ENCODE measurements at regions not wholly inside any gene's neighbourhood (a gene's known extent, or its start where the extent isn't known, plus 50 kb on each side); places are given as distances from the start of the nearest gene placed in this dataset.

DNA sequence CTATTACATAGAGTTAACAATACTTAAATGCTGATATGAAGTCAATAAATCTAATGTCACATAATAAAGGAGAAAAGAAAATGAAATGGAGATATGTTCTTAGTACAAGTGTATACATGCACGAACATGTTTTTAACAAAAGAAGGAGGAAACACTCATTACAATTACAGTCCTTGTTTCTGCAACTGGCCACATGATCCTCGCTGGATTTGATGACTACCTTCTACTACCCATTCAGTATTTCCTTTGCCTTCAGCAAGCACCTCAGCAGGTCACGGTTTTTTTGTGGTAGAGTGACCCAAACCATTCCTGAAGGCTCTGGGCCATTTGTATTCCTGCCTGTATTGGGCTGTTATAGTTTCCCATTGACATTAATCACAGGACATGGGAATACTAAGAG is 172.8 kb upstream of the CXADR start:
- H3K4me3 ChIP-seq (ENCODE audit: low read depth, low read length): no peak overlapping the region
- TF ChIP-seq, protein P1, sequence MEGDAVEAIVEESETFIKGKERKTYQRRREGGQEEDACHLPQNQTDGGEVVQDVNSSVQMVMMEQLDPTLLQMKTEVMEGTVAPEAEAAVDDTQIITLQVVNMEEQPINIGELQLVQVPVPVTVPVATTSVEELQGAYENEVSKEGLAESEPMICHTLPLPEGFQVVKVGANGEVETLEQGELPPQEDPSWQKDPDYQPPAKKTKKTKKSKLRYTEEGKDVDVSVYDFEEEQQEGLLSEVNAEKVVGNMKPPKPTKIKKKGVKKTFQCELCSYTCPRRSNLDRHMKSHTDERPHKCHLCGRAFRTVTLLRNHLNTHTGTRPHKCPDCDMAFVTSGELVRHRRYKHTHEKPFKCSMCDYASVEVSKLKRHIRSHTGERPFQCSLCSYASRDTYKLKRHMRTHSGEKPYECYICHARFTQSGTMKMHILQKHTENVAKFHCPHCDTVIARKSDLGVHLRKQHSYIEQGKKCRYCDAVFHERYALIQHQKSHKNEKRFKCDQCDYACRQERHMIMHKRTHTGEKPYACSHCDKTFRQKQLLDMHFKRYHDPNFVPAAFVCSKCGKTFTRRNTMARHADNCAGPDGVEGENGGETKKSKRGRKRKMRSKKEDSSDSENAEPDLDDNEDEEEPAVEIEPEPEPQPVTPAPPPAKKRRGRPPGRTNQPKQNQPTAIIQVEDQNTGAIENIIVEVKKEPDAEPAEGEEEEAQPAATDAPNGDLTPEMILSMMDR (IDR thresholded peaks at IDR 0.05; ENCODE audit: borderline replicate concordance, insufficient read depth, low read depth, low read length): no peak

DNA sequence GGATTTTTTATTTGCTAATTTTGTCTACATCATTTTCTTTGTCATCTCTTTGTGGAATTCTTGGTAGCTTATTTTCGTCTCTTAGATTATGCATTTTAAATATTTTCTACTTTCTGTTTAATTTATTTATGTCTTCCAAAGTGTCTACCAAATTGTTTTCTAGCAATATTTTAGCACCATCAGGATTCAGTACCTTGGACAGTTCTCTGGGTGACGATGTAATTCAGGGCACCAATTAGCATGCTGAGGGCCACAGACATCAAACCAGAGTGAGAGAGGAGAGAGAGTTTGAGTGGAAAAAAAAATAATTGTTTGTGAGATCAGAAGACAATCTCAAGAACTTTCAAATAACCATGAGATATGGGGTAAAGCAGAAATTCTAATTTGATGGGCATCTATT is 169.8 kb upstream of the CXADR start:
- TF ChIP-seq, protein P1 (IDR thresholded peaks at IDR 0.05; ENCODE audit: borderline replicate concordance, insufficient read depth, low read depth, low read length): no peak
- H3K4me3 ChIP-seq (ENCODE audit: low read depth, low read length): no peak overlapping the region

DNA sequence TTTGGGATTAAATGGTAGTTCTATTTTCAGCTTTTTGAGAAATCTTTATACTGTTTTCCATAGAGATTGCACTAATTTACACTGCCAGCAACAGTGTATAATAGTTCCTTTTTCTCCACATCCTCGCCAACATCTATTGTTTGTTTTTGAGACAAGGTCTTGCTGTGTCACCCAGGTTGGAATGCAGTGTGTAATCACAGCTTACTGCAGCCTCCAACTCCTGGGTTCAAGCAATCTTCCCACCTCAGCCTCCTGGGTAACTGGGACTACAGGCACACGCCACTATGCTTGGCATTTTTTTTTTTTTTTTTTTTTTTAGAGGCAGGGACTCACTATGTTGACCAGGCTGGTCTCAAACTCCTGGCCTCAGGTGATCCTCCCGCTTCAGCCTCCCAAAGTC is 164.5 kb upstream of the CXADR start:
- TF ChIP-seq, protein P1 (IDR thresholded peaks at IDR 0.05; ENCODE audit: borderline replicate concordance, insufficient read depth, low read depth, low read length): no peak
- H3K4me3 ChIP-seq (ENCODE audit: low read depth, low read length): no peak overlapping the region

DNA sequence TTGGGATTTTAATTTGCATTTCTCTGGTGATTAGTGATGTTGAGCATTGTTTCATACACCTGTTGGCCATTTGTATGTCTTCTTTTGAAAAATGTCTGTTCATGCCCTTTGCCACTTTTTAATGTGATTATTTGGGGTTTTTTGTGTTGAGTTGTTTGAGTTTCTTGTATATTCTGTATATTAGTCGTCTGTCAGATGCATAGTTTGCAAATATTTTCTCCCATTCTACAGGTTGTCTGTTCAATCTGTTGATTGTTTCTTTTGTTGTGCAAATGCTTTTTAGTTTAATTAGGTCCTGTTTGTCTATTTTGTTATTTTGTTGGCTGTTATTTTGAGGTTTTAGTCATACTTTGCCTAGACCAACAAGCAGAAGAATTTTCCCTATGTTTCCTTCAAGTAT is 164.0 kb upstream of the CXADR start:
- H3K4me3 ChIP-seq (ENCODE audit: low read depth, low read length): no peak overlapping the region
- TF ChIP-seq, protein P1 (IDR thresholded peaks at IDR 0.05; ENCODE audit: borderline replicate concordance, insufficient read depth, low read depth, low read length): no peak

DNA sequence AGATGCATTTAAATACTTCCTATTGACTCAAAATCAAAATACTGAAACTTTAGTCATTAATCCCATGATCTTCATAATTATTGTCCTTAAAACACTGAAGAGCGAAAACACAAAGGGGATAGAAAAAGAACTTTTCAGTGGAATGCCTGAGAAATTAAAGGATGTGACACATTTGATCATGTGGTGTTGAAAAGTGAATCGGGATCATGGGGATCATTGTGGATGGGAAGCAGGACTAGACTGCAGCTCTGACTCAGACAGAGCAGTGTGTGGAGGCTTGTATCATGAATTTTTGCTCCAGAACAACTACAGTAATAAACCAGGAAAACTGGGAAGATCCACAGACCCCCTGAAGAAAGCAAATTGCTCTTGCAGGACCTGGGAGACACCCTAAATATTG is 161.1 kb upstream of the CXADR start:
- no peak overlapping the region for H3K4me3 ChIP-seq (ENCODE audit: low read depth, low read length)
- TF ChIP-seq, protein P1 (IDR thresholded peaks at IDR 0.05; ENCODE audit: borderline replicate concordance, insufficient read depth, low read depth, low read length): no peak

DNA sequence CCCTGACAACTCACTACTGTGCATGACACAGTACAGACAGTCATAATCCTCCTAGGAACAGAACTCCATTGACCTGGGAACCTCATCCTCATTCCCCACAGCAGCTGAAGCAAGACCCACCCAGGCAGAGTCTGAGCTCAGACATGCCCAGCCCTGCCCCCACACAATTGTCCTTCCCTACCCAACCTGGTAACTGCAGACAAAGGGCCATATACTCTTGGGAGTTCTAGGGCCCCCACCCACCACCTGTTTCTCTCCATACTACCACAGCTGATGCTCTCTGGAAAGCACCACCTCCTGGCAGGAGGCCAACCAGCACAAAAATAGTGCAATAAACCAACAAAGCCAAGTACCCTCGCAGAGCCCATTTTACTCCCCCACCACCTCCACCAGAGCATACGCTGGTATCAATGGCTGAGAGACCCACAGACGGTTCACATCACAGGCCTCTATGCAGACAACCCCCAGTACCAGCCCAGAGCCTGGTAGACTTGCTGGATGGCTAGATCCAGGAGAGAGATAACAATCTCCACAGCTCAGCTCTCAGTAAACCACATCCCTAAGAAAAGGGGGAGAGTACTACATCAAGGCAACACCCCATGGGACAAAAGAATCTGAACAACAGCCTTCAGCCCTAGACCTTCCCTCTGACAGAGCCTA is 159.7 kb upstream of the CXADR start:
- TF ChIP-seq, protein P1 (IDR thresholded peaks at IDR 0.05; ENCODE audit: borderline replicate concordance, insufficient read depth, low read depth, low read length): no peak
- no peak overlapping the region for H3K4me3 ChIP-seq (ENCODE audit: low read depth, low read length)

DNA sequence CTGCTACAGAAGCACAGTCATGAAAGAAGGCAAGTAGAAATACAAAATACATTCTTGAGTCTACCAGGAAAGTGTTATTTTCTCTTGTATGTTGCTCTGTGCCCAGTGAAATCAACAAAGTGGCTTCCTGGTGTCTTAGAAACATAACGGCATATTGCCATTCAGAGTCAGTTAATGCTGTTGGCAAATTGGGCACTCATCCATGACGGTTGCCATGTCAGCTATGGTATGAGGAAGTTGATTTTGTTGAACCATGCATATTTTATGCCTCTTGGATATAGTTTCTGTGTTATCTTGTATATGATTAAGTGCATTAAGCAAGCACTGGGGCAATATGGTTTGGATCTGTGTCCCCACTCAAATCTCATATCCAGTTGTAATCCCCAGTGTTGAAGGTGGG is 153.1 kb upstream of the CXADR start:
- TF ChIP-seq, protein P1 (IDR thresholded peaks at IDR 0.05; ENCODE audit: borderline replicate concordance, insufficient read depth, low read depth, low read length): no peak
- H3K4me3 ChIP-seq (ENCODE audit: low read depth, low read length): no peak overlapping the region
